ENCODE measurements at regions not wholly inside any gene's neighbourhood (a gene's known extent, or its start where the extent isn't known, plus 50 kb on each side); places are given as distances from the start of the nearest gene placed in this dataset.
"Not testable (repeated sequence)": the region's sequence is repeated elsewhere in the genome, so short reads cannot be mapped to it uniquely, and the experiment has no call there.

DNA sequence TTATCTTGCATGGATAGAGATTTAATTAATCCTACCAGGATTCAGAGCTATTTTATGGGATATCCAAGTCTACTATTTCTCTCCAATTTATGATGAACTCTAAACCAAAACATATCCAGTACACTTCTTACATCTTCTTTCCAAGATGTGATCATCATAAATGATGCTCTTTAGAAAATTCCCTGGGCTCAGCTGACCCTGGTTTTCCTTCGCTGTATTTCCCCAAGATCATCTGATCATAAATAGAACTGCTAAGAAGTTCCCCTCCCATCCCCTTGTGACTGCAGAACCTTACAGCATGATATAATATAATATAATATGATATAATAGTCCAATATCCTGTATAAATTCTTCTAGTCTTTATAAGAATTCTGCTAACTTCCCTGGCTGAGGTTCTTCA, 114.6 kb upstream of the LYZL2 start:
- no peak for DNase-seq (ENCODE audit: low read depth)
- no peaks in the 10 kb centered on the region for H3K36me3 Mint-ChIP-seq (ENCODE audit: low read depth, unreplicated experiment)
- no peak overlapping the region for H3K27ac ChIP-seq (ENCODE audit: low read depth, low read length)

DNA sequence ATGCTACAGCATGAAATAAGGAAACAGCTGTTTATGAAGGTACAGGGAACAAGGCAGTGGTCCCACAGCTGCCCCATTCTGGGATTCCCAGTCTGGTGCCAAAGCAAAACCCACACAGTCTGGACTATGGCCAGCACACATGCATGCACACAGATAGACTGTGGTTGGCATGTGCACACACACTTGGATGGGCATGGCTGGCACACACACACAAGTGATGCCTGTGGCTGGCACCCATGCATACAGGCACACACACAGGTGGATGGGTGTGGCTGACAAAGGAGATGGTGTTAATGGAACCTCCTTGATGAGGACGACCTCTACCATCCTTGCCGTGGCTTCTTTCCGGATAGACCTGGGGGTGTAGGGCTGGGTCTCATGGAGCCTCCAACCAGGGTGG, 114.0 kb upstream of the LYZL2 start:
- Histone ChIP-seq H3K9me3 (ENCODE audit: insufficient read depth, low read depth, low read length) (no peaks in the 10 kb centered on the region), H3K9ac (ENCODE audit: low read length) (no peak overlapping the region), H3K4me3 (ENCODE audit: insufficient read depth, low read depth, low read length) (no peak overlapping the region), H2AFZ (ENCODE audit: low read depth, low read length) (no peak overlapping the region), H3K36me3 (ENCODE audit: insufficient read depth, low read length) (no peaks in the 10 kb centered on the region), H4K20me1 (ENCODE audit: insufficient read depth, low read length) (no peaks in the 10 kb centered on the region), H3K27me3 (ENCODE audit: insufficient read depth, low read length) (no peaks in the 10 kb centered on the region), H3K4me1 (ENCODE audit: insufficient read depth, low read length) (no peaks in the 10 kb centered on the region), H3K79me2 (ENCODE audit: insufficient read depth, low read length) (no peaks in the 10 kb centered on the region), H3K4me2 (ENCODE audit: low read length) (no peak overlapping the region), H3K27ac (ENCODE audit: low read depth, low read length) (no peak overlapping the region)
- no peak for DNase-seq (ENCODE audit: low read depth)
- H3K4me1 Mint-ChIP-seq (ENCODE audit: low read depth, unreplicated experiment): peaks cover 11% of the 10 kb centered on the region
- no peak overlapping the region for H3K27ac Mint-ChIP-seq (ENCODE audit: unreplicated experiment)
- H3K27me3 Mint-ChIP-seq (ENCODE audit: low read depth, unreplicated experiment): peaks cover 6% of the 10 kb centered on the region
- TF ChIP-seq EZH2 (IDR thresholded peaks at IDR 0.05; ENCODE audit: insufficient read depth, low read length): no peak
- TF ChIP-seq, protein P1, sequence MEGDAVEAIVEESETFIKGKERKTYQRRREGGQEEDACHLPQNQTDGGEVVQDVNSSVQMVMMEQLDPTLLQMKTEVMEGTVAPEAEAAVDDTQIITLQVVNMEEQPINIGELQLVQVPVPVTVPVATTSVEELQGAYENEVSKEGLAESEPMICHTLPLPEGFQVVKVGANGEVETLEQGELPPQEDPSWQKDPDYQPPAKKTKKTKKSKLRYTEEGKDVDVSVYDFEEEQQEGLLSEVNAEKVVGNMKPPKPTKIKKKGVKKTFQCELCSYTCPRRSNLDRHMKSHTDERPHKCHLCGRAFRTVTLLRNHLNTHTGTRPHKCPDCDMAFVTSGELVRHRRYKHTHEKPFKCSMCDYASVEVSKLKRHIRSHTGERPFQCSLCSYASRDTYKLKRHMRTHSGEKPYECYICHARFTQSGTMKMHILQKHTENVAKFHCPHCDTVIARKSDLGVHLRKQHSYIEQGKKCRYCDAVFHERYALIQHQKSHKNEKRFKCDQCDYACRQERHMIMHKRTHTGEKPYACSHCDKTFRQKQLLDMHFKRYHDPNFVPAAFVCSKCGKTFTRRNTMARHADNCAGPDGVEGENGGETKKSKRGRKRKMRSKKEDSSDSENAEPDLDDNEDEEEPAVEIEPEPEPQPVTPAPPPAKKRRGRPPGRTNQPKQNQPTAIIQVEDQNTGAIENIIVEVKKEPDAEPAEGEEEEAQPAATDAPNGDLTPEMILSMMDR (IDR thresholded peaks at IDR 0.05; ENCODE audit: insufficient read depth, low read depth, low read length): no peak
- H3K4me3 Mint-ChIP-seq (ENCODE audit: unreplicated experiment): no peak overlapping the region
- H3K36me3 Mint-ChIP-seq (ENCODE audit: low read depth, unreplicated experiment): no peaks in the 10 kb centered on the region
- no peak for FAIRE-seq
- H3K9me3 Mint-ChIP-seq (ENCODE audit: unreplicated experiment): no peaks in the 10 kb centered on the region

More for the DNA sequence above, 114.6 kb upstream of the LYZL2 start:
- Histone ChIP-seq H3K9me3 (ENCODE audit: insufficient read depth, low read depth, low read length) (no peaks in the 10 kb centered on the region), H3K4me3 (ENCODE audit: insufficient read depth, low read depth, low read length) (no peak overlapping the region), H2AFZ (ENCODE audit: low read depth, low read length) (no peak overlapping the region), H3K27me3 (ENCODE audit: insufficient read depth, low read length) (no peaks in the 10 kb centered on the region), H3K9ac (ENCODE audit: low read length) (no peak overlapping the region), H4K20me1 (ENCODE audit: insufficient read depth, low read length) (no peaks in the 10 kb centered on the region), H3K4me1 (ENCODE audit: insufficient read depth, low read length) (no peaks in the 10 kb centered on the region), H3K79me2 (ENCODE audit: insufficient read depth, low read length) (no peaks in the 10 kb centered on the region), H3K36me3 (ENCODE audit: insufficient read depth, low read length) (no peaks in the 10 kb centered on the region), H3K4me2 (ENCODE audit: low read length) (no peak overlapping the region)
- FAIRE-seq: no peak
- peaks cover 6% of the 10 kb centered on the region for H3K27me3 Mint-ChIP-seq (ENCODE audit: low read depth, unreplicated experiment)
- H3K27ac Mint-ChIP-seq (ENCODE audit: unreplicated experiment): no peak overlapping the region
- H3K4me1 Mint-ChIP-seq (ENCODE audit: low read depth, unreplicated experiment): peaks cover 11% of the 10 kb centered on the region
- H3K9me3 Mint-ChIP-seq (ENCODE audit: unreplicated experiment): no peaks in the 10 kb centered on the region
- TF ChIP-seq, protein P1 (IDR thresholded peaks at IDR 0.05; ENCODE audit: insufficient read depth, low read depth, low read length): no peak
- no peak for TF ChIP-seq EZH2 (IDR thresholded peaks at IDR 0.05; ENCODE audit: insufficient read depth, low read length)
- H3K4me3 Mint-ChIP-seq (ENCODE audit: unreplicated experiment): no peak overlapping the region

DNA sequence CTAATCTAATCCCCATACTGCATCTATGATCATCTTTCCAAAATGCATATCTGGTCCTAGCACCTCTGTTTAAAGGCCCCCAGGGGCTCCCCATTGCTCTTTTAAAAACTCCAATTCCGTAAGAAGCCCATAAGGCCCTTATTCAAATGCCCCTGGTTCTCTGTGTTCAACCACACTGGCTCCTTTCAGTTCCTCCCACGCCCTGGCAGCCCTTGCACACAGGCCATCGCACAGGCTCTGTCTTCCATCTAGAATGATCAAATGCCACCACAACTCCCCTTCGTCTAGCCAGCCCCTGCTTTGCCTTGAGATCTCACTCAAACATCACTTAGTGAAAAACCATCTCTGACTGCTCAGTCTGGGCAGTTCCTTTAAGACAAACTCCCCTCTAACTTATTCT, 112.9 kb upstream of the LYZL2 start:
- Histone ChIP-seq H3K4me1 (ENCODE audit: insufficient read depth, low read length) (no peaks in the 10 kb centered on the region), H3K9ac (ENCODE audit: low read length) (no peak overlapping the region), H2AFZ (ENCODE audit: low read depth, low read length) (no peak overlapping the region), H3K27ac (ENCODE audit: low read depth, low read length) (no peak overlapping the region), H3K4me3 (ENCODE audit: insufficient read depth, low read depth, low read length) (no peak overlapping the region), H3K27me3 (ENCODE audit: insufficient read depth, low read length) (no peaks in the 10 kb centered on the region), H4K20me1 (ENCODE audit: insufficient read depth, low read length) (no peaks in the 10 kb centered on the region), H3K9me3 (ENCODE audit: insufficient read depth, low read depth, low read length) (no peaks in the 10 kb centered on the region), H3K4me2 (ENCODE audit: low read length) (no peak overlapping the region), H3K79me2 (ENCODE audit: insufficient read depth, low read length) (no peaks in the 10 kb centered on the region), H3K36me3 (ENCODE audit: insufficient read depth, low read length) (no peaks in the 10 kb centered on the region)
- no peak overlapping the region for H3K4me3 Mint-ChIP-seq (ENCODE audit: unreplicated experiment)
- H3K36me3 Mint-ChIP-seq (ENCODE audit: low read depth, unreplicated experiment): no peaks in the 10 kb centered on the region
- H3K4me1 Mint-ChIP-seq (ENCODE audit: low read depth, unreplicated experiment): peaks cover under 1% of the 10 kb centered on the region
- peaks cover 6% of the 10 kb centered on the region for H3K27me3 Mint-ChIP-seq (ENCODE audit: low read depth, unreplicated experiment)
- FAIRE-seq (no peak), DNase-seq (ENCODE audit: low read depth) (no peak)
- H3K9me3 Mint-ChIP-seq (ENCODE audit: unreplicated experiment): no peaks in the 10 kb centered on the region
- no peak overlapping the region for H3K27ac Mint-ChIP-seq (ENCODE audit: unreplicated experiment)
- TF ChIP-seq, protein P1 (IDR thresholded peaks at IDR 0.05; ENCODE audit: insufficient read depth, low read depth, low read length): no peak
- no peak for TF ChIP-seq EZH2 (IDR thresholded peaks at IDR 0.05; ENCODE audit: insufficient read depth, low read length)

GRCh38 chr10:30740774-30741173, 111.2 kb upstream of the LYZL2 start:
- H3K4me1 ChIP-seq (ENCODE audit: insufficient read depth, low read length); H3K9me3 Mint-ChIP-seq (ENCODE audit: unreplicated experiment); H3K9ac ChIP-seq (ENCODE audit: low read length); H3K36me3 Mint-ChIP-seq (ENCODE audit: low read depth, unreplicated experiment); H3K27ac ChIP-seq (ENCODE audit: low read depth, low read length); H3K4me3 Mint-ChIP-seq (ENCODE audit: unreplicated experiment); FAIRE-seq; H2AFZ ChIP-seq (ENCODE audit: low read depth, low read length); H4K20me1 ChIP-seq (ENCODE audit: insufficient read depth, low read length); H3K4me2 ChIP-seq (ENCODE audit: low read length); H3K27me3 ChIP-seq (ENCODE audit: insufficient read depth, low read length); H3K27ac Mint-ChIP-seq (ENCODE audit: unreplicated experiment); H3K9me3 ChIP-seq (ENCODE audit: insufficient read depth, low read depth, low read length); DNase-seq (ENCODE audit: low read depth); H3K79me2 ChIP-seq (ENCODE audit: insufficient read depth, low read length); H3K4me3 ChIP-seq (ENCODE audit: insufficient read depth, low read depth, low read length); H3K27me3 Mint-ChIP-seq (ENCODE audit: low read depth, unreplicated experiment); H3K4me1 Mint-ChIP-seq (ENCODE audit: low read depth, unreplicated experiment); H3K36me3 ChIP-seq (ENCODE audit: insufficient read depth, low read length): not testable (repeated sequence)

All from astrocyte (in vitro differentiated cells and primary cell).